ENCODE measurements at regions not wholly inside any gene's neighbourhood (a gene's known extent, or its start where the extent isn't known, plus 50 kb on each side); places are given as distances from the start of the nearest gene placed in this dataset.
"Not testable (repeated sequence)": the region's sequence is repeated elsewhere in the genome, so short reads cannot be mapped to it uniquely, and the experiment has no call there.

- TF ChIP-seq, protein P1, sequence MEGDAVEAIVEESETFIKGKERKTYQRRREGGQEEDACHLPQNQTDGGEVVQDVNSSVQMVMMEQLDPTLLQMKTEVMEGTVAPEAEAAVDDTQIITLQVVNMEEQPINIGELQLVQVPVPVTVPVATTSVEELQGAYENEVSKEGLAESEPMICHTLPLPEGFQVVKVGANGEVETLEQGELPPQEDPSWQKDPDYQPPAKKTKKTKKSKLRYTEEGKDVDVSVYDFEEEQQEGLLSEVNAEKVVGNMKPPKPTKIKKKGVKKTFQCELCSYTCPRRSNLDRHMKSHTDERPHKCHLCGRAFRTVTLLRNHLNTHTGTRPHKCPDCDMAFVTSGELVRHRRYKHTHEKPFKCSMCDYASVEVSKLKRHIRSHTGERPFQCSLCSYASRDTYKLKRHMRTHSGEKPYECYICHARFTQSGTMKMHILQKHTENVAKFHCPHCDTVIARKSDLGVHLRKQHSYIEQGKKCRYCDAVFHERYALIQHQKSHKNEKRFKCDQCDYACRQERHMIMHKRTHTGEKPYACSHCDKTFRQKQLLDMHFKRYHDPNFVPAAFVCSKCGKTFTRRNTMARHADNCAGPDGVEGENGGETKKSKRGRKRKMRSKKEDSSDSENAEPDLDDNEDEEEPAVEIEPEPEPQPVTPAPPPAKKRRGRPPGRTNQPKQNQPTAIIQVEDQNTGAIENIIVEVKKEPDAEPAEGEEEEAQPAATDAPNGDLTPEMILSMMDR (IDR thresholded peaks at IDR 0.05) = not testable (repeated sequence)
- not testable (repeated sequence) for TF ChIP-seq POLR2A (IDR thresholded peaks at IDR 0.05)
Observed at GRCh38 chr3:21194036-21194435, 557.0 kb downstream of the ZNF385D start.
